A549 (cell line): ENCODE measurements at regions not wholly inside any gene's neighbourhood (a gene's known extent, or its start where the extent isn't known, plus 50 kb on each side); places are given as distances from the start of the nearest gene placed in this dataset.

Source experiments
- CEBPB ChIP-seq, 2 experiments: fragments of >200 bp in 1 of 2; sonication (Bioruptor Twin) in 1 of 2; formaldehyde crosslinking in 1 of 2; IDR thresholded peaks; 2 replicates each; pipeline ENCODE4 v1.6.1; 2012 to 2016
- FOSL2 ChIP-seq, 2 experiments: fragments of 450-650 bp in 1 of 2; fragments of >200 bp in 1 of 2; sonication (Bioruptor Twin) in 1 of 2; formaldehyde crosslinking; IDR thresholded peaks; 2 replicates each; pipeline versions ENCODE4 v1.5.0 to v1.6.1; 2016 to 2020; ENCODE audit warnings: mild to moderate bottlenecking in 1 of 2, moderate library complexity in 1 of 2
- HDAC2 ChIP-seq: fragments of 200-600 bp; sonication (generic); IDR thresholded peaks from 2 replicates; pipeline ENCODE4 v1.6.1; 2016
- MAX ChIP-seq: IDR thresholded peaks from 2 replicates; pipeline ENCODE4 v1.6.1; 2012
- POLR2A ChIP-seq: IDR thresholded peaks from 2 replicates; pipeline ENCODE4 v1.6.1; 2012; ENCODE audit warnings: mild to moderate bottlenecking, low read length
- USF2 ChIP-seq: fragments of 450-650 bp; IDR thresholded peaks from 2 replicates; pipeline ENCODE4 v1.6.1; 2014; ENCODE audit warnings: antibody characterized with exemption
- TF ChIP-seq, protein P1 (sequence below): fragments of >200 bp; sonication (Bioruptor Twin); formaldehyde crosslinking; IDR thresholded peaks from 3 replicates; pipeline ENCODE4 v1.5.1; 2016
- TF ChIP-seq, protein P2 (sequence below): fragments of 250-450 bp; sonication (Bioruptor Pico); IDR thresholded peaks from 2 replicates; pipeline ENCODE4 v1.5.0; 2020; ENCODE audit warnings: low read depth, mild to moderate bottlenecking, moderate library complexity
- TF ChIP-seq, protein P3 (sequence below): fragments of >200 bp; sonication (Bioruptor Twin); formaldehyde crosslinking; IDR thresholded peaks from 3 replicates; pipeline ENCODE4 v1.6.1; 2016
- TF ChIP-seq, protein P4 (sequence below): IDR thresholded peaks from 2 replicates; pipeline ENCODE4 v1.6.1; 2012

GRCh38 chr4:186341655-186342054 is 75.7 kb downstream of the F11 start:
- TF ChIP-seq CEBPB (IDR thresholded peaks at IDR 0.05): no peak
- TF ChIP-seq, protein P1, sequence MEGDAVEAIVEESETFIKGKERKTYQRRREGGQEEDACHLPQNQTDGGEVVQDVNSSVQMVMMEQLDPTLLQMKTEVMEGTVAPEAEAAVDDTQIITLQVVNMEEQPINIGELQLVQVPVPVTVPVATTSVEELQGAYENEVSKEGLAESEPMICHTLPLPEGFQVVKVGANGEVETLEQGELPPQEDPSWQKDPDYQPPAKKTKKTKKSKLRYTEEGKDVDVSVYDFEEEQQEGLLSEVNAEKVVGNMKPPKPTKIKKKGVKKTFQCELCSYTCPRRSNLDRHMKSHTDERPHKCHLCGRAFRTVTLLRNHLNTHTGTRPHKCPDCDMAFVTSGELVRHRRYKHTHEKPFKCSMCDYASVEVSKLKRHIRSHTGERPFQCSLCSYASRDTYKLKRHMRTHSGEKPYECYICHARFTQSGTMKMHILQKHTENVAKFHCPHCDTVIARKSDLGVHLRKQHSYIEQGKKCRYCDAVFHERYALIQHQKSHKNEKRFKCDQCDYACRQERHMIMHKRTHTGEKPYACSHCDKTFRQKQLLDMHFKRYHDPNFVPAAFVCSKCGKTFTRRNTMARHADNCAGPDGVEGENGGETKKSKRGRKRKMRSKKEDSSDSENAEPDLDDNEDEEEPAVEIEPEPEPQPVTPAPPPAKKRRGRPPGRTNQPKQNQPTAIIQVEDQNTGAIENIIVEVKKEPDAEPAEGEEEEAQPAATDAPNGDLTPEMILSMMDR: no peak
- TF ChIP-seq, protein P2, sequence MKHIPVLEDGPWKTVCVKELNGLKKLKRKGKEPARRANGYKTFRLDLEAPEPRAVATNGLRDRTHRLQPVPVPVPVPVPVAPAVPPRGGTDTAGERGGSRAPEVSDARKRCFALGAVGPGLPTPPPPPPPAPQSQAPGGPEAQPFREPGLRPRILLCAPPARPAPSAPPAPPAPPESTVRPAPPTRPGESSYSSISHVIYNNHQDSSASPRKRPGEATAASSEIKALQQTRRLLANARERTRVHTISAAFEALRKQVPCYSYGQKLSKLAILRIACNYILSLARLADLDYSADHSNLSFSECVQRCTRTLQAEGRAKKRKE (CRISPR knock-in tag): no peak
- TF ChIP-seq FOSL2 (IDR thresholded peaks at IDR 0.05): no peak
- TF ChIP-seq FOSL2 (CRISPR knock-in tag; IDR thresholded peaks at IDR 0.05): no peak
- no peak for TF ChIP-seq USF2
- TF ChIP-seq MAX: no peak
- TF ChIP-seq POLR2A: no peak
- TF ChIP-seq, protein P3, sequence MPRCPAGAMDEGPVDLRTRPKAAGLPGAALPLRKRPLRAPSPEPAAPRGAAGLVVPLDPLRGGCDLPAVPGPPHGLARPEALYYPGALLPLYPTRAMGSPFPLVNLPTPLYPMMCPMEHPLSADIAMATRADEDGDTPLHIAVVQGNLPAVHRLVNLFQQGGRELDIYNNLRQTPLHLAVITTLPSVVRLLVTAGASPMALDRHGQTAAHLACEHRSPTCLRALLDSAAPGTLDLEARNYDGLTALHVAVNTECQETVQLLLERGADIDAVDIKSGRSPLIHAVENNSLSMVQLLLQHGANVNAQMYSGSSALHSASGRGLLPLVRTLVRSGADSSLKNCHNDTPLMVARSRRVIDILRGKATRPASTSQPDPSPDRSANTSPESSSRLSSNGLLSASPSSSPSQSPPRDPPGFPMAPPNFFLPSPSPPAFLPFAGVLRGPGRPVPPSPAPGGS: no peak
- TF ChIP-seq HDAC2: no peak
- TF ChIP-seq, protein P4, sequence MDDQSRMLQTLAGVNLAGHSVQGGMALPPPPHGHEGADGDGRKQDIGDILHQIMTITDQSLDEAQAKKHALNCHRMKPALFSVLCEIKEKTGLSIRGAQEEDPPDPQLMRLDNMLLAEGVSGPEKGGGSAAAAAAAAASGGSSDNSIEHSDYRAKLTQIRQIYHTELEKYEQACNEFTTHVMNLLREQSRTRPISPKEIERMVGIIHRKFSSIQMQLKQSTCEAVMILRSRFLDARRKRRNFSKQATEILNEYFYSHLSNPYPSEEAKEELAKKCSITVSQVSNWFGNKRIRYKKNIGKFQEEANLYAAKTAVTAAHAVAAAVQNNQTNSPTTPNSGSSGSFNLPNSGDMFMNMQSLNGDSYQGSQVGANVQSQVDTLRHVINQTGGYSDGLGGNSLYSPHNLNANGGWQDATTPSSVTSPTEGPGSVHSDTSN: no peak
